Stimulated activated CD8-positive, alpha-beta memory T cell treated with anti-CD3 and anti-CD28 coated beads, Interleukin-7, amount 100 ng/mL, for 24 hours (primary cell): ENCODE measurements at regions not wholly inside any gene's neighbourhood (a gene's known extent, or its start where the extent isn't known, plus 50 kb on each side); places are given as distances from the start of the nearest gene placed in this dataset.
A peak's percentile ranks its signal among the peaks of the same experiment; 100 is the strongest.
"Not testable (repeated sequence)": the region's sequence is repeated elsewhere in the genome, so short reads cannot be mapped to it uniquely, and the experiment has no call there.

Source experiments
- DNase-seq: peaks from one replicate; pipeline ENCODE4 v3.0.0-alpha.2; 2020; ENCODE audit warnings: low read depth

DNA sequence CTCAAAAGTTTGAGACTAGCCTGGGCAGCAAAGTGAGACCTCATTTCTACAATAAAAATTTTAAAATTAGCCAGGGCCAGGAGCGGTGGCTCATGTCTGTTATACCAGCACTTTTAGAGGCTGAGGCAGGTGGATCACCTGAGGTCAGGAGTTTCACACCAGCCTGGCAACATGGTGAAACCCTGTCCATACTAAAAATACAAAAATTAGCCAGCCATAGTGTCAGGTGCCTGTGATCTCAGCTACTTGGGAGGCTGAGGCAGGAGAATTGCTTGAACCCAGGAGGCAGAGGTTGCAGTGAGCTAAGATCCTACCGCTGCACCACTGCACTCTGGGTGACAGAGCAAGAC, 85.1 kb upstream of the MAP4 start:
- not testable (repeated sequence) for DNase-seq

GRCh38 chr3:48092270-48092669, 76.1 kb upstream of the MAP4 start:
- no peak for DNase-seq

- DNase-seq = no peak
Measured at GRCh38 chr3:48090166-48090939, 74.1 kb upstream of the MAP4 start.

DNA sequence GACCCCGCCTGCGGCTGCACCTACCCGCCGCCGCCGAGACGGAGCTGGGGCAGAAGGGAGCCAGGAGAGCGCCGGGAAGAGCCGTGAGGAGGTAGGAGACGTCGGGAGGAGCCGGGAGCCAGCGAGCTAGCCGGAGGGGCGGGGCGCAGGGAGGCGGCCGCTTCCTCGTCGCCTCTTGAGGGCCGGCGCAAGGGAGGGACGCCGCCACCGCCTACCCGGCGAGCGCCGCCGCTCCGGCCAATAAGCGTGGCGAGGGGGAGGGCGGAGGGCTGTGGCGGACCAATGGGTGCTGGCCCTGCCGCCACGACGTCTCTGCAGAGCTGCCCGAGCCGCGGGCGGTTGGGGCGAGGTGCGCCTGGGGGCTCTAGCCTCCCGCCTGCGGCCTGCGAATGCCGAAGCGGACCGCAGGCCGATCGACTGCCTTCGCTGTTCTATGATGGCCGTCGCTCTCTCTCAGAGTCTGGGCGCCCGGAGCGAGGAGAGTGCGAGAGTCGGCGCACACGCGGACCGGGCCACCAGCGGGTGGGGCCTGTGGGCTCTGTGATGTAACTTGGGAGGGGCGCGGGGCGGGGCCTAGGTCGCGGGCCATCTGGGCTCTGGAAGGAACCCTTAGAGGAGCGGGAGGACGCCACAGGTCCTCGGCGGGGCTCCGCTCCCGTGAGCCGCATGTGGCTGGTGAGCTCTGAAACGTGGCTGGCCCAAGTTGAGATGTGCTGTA, 72.7 kb upstream of the MAP4 start:
- peak; percentile 89 for DNase-seq

- DNase-seq = no peak
Measured at GRCh38 chr3:48088056-48088748, 72.0 kb upstream of the MAP4 start.

DNA sequence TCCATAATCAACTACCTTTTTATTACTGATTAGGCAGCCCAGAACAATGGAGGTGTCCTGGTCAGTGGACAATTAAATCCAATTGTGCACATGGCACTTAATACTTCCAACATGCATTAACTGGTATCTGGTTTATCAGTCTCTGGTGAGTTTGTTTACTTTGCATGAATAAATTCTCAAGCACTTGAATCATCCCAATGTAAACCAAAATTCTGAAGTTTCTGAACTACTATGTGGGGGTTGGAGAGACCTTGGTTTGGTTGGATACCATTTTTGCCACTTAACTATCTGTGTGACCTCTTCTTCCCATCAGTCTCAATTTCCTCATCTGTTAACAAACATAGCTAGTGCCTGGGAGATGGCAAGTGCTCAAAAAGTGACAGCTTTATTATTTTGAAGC, 70.5 kb upstream of the MAP4 start:
- DNase-seq = no peak

- DNase-seq = no peak
Measured at GRCh38 chr3:48084929-48085328, 68.7 kb upstream of the MAP4 start.

DNA sequence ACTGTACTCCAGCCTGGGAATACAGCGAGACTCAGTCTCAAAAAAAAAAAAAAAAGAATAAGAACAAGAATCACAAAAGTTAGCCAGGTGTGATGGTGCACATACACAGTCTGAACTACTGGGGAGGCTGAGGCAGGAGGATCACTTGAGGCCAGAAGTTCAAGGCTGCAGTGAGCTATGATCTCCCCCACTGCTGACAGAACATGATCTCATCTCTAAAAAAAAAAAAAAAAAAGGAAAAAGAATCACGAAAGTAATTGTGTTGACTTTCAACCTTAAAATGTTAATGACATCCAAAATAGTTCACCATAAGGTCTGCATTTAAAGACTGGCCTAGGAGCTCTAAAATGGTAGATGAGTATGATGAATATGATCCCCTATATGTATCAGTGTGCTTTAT, 68.0 kb upstream of the MAP4 start:
- no peak for DNase-seq

DNA sequence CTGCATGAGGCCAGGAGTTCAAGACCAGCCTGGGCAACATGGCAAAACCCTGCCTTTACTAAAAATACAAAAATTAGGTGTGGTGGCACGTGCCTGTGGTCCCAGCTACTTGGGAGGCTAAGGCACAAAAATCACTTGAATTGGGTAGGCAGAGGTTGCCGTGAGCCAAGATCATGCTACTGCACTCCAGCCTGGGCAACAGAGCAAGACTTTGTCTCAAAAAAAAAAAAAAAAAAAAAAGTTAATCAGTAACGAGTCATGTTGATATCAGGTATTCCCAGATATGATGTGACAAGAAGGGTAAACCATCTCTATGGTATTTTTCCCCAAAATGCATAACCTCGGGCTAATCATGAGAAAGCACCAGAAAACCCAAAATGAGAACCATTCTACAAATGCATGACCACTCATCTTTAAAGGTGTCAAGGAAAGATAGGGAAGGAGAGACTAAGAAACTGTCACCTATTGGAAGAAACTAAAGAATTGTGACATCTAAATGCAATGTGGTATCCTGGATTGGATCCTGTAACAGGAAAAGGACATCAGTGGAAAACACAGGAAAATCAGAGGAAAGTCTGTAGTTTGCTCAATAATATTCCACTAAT, 66.5 kb upstream of the MAP4 start:
- no peak for DNase-seq

DNA sequence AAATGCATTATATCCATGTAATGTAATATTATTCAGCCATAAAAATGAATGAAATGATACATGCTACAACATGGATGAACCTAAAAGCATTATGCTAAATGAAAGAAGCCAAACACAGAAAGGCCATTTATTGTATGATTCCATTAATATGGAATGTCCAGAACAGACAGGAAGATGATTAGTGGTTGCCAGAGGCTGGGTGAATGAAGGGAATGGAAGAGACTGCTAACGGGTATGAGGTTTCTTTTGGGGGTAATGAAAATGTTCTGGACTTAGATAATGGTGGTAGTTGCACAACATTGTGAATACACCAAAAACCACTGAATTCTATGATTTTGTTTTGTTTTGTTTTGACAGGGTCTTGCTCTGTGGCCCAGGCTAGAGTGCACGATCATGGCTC, 61.6 kb upstream of the MAP4 start:
- no peak for DNase-seq

- no peak for DNase-seq
Measured at GRCh38 chr3:48070030-48070429, 53.8 kb upstream of the MAP4 start.

- no peak for DNase-seq
Measured at GRCh38 chr3:48069339-48069738, 53.1 kb upstream of the MAP4 start.

DNA sequence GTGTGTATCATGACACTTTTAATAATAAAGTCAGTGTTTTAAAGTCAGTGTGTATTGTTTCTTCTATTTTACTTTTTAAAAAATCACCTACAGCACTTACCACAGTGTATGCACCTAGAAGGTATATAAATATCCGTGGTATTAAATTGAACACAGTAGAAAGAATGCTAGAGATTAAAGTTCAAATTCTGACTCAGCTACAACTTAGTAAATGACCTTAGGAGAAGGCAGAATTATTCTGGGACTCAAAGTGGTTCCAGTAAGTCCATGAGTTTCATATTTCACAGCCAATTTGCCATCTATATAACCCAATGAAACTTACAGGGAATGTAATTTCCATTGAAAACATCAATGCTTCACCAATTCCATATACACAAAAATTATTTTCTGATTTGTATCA, 52.7 kb upstream of the MAP4 start:
- no peak for DNase-seq

DNA sequence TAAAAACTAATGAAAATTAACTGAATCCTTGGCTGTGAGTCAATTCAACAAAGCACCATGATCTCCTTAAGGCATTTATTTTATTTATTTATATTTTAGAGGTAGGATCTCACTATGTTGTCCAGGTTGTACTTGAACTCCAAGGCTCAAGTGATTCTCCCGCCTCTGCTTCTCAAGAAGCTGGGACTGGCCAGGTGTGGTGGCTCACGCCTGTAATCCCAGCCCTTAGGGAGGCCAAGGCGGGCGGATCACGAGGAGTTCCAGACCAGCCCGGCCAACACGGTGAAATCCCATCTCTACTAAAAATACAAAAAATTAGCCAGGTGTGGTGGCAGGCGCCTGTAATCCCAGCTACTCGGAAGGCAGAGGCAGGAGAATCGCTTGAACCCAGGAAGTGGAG, 52.1 kb upstream of the MAP4 start:
- DNase-seq = not testable (repeated sequence)

DNA sequence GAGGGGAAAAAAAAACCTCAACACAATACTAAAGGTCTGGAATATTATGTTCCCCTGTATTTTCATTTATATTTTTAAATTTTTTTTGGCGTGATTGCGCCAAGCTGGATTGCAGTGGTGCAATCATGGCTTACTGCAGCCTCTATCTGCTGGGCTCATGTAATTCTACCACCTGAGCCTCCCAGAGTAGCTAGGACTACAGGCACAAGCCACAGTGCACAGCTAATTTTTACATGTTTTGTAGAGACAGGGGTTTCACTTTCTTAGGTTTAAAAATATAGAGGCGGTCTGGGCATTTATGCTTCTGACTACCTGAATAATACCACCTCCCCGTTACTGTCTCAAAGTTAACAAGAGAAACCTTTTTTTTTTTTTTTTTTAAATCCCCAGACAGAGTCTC, 51.1 kb upstream of the MAP4 start:
- DNase-seq = no peak
